Gastrocnemius medialis (tissue), 4 donors: ENCODE measurements at regions not wholly inside any gene's neighbourhood (a gene's known extent, or its start where the extent isn't known, plus 50 kb on each side); places are given as distances from the start of the nearest gene placed in this dataset.

ENCODE experiments used
- POLR2A ChIP-seq, 2 donors: fragments of 450-650 bp; IDR thresholded peaks; one replicate each; pipeline ENCODE4 v1.6.1; 2017; ENCODE audit warnings: antibody characterized with exemption in 2 of 2, mild to moderate bottlenecking in 2 of 2, moderate library complexity in 2 of 2
- TF ChIP-seq, protein P1 (sequence below), 5 experiments: fragments of 450-650 bp in 3 of 5; fragments of 200-600 bp in 2 of 5; sonication (generic) in 2 of 5; IDR thresholded peaks in 4 of 5; conservative IDR thresholded peaks in 1 of 5; 1 replicate in 4 of 5; 2 replicates in 1 of 5; pipeline ENCODE4 v1.5.1; 2016 to 2019; ENCODE audit warnings: antibody characterized with exemption in 5 of 5, mild to moderate bottlenecking in 3 of 5, moderate library complexity in 3 of 5

DNA sequence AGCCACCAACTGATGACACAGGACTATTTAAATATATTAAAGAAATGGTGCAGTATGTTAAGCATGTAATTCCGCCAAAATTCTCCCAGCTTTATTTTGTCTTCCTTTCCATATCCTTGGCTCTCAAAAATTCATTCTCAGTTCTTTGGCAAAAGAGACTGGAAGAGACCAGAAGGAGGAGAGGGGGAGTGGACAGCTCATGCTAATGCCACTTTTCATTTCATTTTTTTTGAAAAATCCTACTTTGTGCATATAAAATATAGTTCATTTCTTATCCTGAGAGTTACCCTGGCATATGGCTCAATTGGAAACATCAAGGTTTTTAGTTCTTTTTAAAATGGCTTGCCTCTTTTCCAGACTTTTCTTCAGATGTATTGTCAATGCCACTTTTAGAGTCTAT is 128.5 kb upstream of the VRK2 start:
- no peak for TF ChIP-seq POLR2A (IDR thresholded peaks at IDR 0.05)
- TF ChIP-seq, protein P1, sequence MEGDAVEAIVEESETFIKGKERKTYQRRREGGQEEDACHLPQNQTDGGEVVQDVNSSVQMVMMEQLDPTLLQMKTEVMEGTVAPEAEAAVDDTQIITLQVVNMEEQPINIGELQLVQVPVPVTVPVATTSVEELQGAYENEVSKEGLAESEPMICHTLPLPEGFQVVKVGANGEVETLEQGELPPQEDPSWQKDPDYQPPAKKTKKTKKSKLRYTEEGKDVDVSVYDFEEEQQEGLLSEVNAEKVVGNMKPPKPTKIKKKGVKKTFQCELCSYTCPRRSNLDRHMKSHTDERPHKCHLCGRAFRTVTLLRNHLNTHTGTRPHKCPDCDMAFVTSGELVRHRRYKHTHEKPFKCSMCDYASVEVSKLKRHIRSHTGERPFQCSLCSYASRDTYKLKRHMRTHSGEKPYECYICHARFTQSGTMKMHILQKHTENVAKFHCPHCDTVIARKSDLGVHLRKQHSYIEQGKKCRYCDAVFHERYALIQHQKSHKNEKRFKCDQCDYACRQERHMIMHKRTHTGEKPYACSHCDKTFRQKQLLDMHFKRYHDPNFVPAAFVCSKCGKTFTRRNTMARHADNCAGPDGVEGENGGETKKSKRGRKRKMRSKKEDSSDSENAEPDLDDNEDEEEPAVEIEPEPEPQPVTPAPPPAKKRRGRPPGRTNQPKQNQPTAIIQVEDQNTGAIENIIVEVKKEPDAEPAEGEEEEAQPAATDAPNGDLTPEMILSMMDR (IDR thresholded peaks at IDR 0.05 in 4 of 5, conservative IDR thresholded peaks at IDR 0.05 in 1 of 5), result no peak
